HG02759 (cell line): ENCODE measurements at regions not wholly inside any gene's neighbourhood (a gene's known extent, or its start where the extent isn't known, plus 50 kb on each side); places are given as distances from the start of the nearest gene placed in this dataset.
"Not testable (repeated sequence)": the region's sequence is repeated elsewhere in the genome, so short reads cannot be mapped to it uniquely, and the experiment has no call there.

Experiments used
- ATAC-seq: cut with Tn5 transposase; IDR thresholded peaks from one replicate; pipeline ENCODE4 v1.9.1; 2021; ENCODE audit warnings: mild to moderate bottlenecking, moderate library complexity; ENCODE audit not compliant: unreplicated experiment

DNA sequence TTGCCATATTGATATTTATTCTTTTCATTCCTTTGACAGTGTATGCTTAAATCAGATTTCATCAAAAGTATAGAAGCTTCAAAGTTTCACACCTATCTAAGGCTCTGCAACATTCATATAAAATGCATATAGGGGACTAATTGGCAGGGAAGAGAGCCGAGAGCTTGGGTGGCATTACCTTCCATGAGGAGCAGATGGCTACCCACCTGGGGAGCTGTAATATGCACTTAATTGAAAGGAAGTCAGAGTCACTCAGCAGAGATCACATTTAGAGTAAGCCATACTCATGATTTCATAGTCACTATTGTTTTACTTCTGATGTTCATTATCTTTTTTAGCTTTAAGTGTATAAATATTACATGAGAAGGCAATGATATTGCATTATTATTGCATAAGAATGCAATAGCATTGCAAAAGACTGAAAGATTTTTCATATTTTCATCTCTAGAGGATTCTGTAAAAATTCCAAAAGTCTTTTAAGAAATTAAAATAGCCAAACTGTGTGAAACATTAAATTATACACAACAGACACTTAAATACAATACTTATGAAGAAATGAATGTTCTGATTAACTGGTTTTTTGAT is 1305.2 kb downstream of the EPHA7 start:
- no peak for ATAC-seq

DNA sequence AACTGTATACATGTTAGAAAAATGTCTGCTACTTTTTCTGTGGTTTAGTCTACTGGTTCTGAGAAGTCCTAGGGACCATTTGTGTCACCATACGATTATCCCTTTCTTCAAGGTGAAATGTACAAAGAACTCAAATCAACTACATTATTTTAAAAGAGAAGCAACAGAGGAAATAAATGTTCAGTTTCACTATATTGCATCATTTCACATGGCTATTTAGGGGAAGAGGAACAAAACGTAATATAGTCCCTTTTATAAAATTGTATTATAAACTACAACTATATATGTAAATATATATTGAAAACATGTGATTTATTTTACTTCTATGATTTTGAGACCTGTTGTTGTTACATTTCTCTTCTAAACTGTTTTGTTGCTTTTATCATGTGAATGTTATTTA is 1308.0 kb downstream of the EPHA7 start:
- no peak for ATAC-seq

DNA sequence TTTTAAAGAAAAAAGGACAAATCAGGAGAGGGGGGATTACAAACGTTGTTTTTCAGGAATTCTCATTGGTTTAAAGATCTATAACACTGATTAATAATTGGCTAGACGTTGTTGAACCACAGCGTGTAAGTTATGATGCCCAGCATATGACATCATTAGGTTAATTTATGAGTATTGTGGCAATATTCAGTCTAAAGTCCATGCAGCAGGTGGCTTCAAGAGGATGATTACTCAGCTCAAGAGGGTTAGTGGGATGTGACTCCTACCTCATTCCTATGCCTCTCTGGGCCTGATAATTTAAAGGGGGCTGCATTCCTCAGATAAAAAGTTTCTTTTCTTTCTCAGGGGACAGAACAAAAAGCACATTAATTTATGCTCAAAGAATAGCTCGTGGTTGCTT is 1309.0 kb downstream of the EPHA7 start:
- ATAC-seq = no peak

- no peak for ATAC-seq
These were observed 1309.4 kb downstream of the EPHA7 start for GRCh38 chr6:92109956-92110355.

DNA sequence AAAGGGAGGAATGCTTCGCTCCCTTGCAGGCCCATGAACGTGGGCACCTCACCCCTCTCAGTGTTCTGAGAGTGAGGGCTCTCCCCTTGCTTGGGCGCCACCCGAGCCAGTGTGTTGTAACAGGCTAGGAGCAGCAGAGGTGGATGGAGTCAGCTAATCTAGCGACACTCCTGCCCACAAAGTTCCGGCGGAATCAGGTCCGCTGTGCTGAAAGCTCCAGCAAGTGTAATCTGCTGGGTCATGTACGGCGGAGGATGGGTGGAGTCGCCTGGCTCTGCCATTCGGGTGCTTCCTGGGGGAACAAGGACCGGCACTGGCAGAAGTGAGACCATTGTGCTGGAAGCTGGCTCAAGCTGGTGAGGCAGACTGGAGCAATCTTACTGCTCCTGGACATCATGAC is 1310.1 kb downstream of the EPHA7 start:
- no peak for ATAC-seq

GRCh38 chr6:92086750-92087149 is 1332.6 kb downstream of the EPHA7 start:
- ATAC-seq = no peak

DNA sequence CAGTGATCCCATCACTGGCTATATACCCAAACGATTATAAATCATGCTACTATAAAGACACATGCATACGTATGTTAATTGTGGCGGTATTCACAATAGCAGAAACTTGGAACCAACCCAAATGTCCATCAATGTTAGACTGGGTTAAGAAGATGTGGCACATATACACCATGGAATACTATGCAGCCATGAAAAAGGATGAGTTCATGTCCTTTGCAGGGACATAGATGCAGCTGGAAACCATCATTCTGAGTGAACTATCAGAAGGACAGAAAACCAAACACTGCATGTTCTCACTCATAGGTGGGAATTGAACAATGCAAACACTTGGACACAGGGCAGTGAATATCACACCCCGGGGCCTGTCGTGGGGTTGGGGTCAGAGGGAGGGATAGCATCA is 1335.4 kb downstream of the EPHA7 start:
- ATAC-seq = not testable (repeated sequence)

DNA sequence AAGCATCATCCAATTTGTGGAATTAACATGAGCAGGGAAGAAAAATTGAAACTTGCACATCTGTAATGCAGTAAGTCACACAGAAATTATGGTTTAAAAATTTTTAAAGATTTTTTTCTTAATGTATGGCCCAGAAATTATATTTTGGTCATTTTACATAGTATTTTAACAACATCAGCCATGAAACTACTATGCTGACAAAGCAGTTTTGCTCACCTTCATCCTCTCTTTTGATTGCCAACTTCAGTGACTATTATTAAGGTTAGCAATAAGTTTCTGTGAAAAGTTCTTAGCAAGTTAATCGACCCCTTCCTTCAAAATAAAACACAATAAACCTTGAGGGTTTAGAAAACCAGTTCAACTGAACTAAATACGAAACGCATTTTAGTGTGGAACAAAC is 1347.0 kb downstream of the EPHA7 start:
- no peak for ATAC-seq

DNA sequence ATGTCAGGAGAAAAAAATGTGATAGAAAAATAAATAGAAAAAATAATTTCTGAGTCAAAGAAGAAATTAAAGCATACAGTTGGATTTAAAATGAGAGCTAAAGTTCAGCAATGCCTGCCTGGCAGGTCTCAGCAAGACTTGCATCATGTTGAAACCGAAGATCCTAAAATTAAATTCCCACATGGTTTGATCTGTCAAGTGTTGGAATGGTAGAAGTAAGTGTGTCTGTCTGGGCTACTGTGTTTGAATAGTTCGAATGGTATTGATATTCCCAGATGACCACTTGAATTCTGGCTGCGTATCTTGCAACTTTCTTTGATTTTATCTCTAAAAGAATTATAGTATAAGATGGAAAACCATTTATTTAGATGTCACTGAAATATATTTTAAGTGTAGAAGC is 1349.6 kb downstream of the EPHA7 start:
- no peak for ATAC-seq

- ATAC-seq = no peak
These were observed 1366.8 kb downstream of the EPHA7 start for GRCh38 chr6:92052513-92052912.

- ATAC-seq = no peak
These were observed 1369.1 kb downstream of the EPHA7 start for GRCh38 chr6:92050216-92050615.

GRCh38 chr6:92047860-92048259 is 1371.5 kb downstream of the EPHA7 start:
- ATAC-seq = no peak

- no peak for ATAC-seq
These were observed 1372.1 kb downstream of the EPHA7 start for GRCh38 chr6:92047152-92047850.

DNA sequence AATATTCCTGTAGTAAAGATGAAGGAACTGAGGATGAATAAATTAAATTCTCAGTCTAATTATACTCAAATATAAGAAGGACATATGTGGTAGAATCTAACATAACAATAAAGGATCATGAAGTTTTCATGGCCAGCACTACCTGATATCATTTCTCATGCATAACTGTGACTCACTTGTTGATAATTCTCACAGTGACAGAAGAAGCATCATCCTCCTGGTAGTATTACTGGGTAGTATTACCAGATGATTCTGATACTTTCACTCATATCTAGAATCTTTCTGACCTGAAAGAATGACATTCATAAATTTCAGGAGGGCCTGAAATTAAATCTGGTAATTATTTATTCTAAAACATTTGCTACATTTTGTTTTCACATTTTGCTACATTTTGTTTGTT is 1375.0 kb downstream of the EPHA7 start:
- no peak for ATAC-seq

DNA sequence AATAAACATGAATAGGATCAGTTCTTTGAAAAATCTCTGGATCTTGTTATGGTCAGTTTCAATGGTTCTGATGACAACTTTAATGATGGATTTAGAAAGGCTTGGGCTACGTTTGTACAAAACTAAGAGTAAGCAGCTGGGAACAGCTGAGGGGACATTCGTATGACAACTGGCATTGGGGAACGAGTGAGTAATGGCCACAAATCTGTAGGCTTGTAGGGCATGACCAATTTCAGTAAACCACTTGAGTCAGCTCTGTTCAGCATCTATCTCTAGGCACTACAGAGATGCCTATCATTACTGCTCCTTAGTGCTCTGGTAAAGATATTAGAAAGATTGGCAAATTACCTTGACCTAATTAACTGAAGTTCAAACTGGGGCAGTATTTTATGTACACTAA is 1375.6 kb downstream of the EPHA7 start:
- no peak for ATAC-seq

- no peak for ATAC-seq
These were observed 1392.5 kb downstream of the EPHA7 start for GRCh38 chr6:92026878-92027277.

DNA sequence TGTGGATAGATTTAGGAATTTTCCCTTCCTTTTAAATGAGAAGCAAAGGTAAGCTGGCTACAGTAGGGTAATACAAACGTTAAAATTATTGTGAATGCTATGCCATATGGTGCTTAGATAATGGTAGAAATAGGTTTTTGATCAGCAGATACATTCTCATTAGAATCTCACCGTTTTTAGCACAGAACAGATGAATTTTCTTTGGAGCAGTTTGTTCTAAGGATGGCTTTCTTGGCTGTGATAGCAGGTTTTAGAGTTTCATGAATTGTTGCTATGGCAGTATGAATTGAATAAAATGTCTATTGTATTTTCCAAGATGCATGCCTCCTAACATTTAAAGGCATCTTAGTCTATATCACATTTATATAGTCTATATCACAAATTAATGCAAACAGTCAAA is 1394.5 kb downstream of the EPHA7 start:
- no peak for ATAC-seq

DNA sequence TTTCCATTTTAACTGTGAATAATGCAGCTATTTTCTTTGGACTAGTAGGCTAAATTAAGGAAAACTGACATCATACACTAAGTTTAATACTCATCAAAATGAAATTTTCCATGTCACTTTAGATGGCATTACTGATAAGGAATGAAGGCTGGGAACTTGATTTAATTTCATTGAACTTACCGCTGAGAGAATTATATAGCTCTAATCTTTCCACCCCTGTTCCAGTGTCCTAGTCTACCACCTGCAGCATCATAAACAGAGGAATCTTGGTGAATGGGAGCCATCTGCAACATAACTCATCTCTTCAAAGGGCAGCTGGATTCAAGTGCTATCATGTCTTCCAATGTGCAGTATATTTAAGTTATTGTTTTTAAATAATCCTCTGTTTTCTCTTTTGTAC is 1395.2 kb downstream of the EPHA7 start:
- no peak for ATAC-seq

DNA sequence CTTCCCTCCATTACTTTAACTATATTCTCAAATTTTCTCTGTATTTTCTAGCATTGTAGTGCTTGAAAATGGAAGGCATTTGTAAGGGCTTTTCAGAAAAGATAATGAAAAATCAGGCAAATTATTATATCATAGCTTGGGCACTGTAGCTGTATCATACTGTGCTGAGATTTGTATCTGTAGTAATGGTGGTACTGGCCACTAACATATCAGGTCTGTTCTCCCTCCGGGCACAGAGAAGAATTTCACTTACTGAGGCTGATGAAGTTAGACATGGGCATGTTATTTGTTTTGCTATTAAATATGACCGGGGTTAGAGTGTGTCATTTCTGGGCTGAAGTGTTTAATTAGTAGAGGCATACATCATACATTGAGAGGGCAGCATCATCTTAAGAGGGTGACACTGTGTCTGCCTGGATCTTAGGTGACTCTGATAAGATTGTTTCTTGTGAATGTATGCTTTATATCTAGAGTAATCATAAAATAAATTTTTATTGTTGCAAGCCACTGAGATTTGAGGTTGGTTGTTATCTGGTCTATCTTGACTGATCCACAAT is 1395.9 kb downstream of the EPHA7 start:
- no peak for ATAC-seq

GRCh38 chr6:92011681-92012245 is 1407.6 kb downstream of the EPHA7 start:
- ATAC-seq = no peak

DNA sequence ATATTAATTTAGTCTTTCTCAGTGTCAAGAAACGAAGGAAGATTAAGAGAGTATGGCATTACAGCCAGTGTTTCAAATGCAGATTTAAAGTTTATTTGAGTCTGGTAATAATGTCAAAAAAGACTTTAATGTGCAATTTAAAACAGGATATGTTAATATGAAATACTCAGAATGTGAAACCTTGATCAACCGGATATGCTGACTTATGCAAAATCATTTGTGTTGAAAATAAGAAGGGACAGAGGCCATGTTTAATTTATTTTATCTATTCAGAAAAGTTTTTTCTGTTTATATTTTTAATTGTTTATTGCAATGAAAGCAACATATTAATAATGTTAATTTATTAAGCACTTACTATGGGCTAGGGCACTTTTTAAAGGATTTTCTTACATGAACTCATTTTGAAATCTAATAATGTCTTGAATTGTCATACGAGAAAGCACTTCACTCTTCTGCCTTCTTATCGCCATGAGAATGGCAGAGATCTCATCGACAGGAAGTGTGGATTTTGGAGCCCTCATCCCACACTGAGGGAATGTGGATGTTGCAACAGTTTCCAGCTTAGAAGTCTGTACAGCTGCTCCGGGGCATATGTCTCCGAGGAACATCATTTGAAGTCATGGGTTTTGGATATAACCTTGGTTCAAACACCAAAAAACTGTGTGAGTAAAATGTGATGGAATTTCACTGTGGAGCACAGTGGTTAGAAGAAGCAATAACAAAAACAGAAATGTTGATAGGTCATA is 1410.4 kb downstream of the EPHA7 start:
- no peak for ATAC-seq

GRCh38 chr6:92000112-92000511 is 1413.2 kb upstream of the MAP3K7 start:
- ATAC-seq = no peak
